ENCODE measurements at regions not wholly inside any gene's neighbourhood (a gene's known extent, or its start where the extent isn't known, plus 50 kb on each side); places are given as distances from the start of the nearest gene placed in this dataset.
"Not testable (repeated sequence)": the region's sequence is repeated elsewhere in the genome, so short reads cannot be mapped to it uniquely, and the experiment has no call there.

GRCh38 chrX:3920424-3921017 lies 207.1 kb upstream of the PRKX start:
- H3K4me1 Mint-ChIP-seq; H3K27ac ChIP-seq (ENCODE audit: low read depth, low read length); CTCF ChIA-PET; H3K4me3 Mint-ChIP-seq; H3K36me3 ChIP-seq (ENCODE audit: insufficient read depth, low read length); H3K27ac Mint-ChIP-seq; H3K4me3 ChIP-seq (ENCODE audit: low read length); H3K9me3 Mint-ChIP-seq; H3K27me3 ChIP-seq (ENCODE audit: insufficient read depth, low read length, poor library complexity, severe bottlenecking); H3K9me3 ChIP-seq (ENCODE audit: low read length); POLR2A ChIA-PET; DNase-seq; H3K27me3 Mint-ChIP-seq; H3K36me3 Mint-ChIP-seq; H3K4me1 ChIP-seq (ENCODE audit: insufficient read depth, low read length): not testable (repeated sequence)

- H3K27me3 Mint-ChIP-seq; H3K4me1 Mint-ChIP-seq; POLR2A ChIA-PET; H3K27ac Mint-ChIP-seq; DNase-seq; H3K9me3 ChIP-seq (ENCODE audit: low read length); H3K36me3 ChIP-seq (ENCODE audit: insufficient read depth, low read length); H3K27ac ChIP-seq (ENCODE audit: low read depth, low read length); CTCF ChIA-PET; H3K9me3 Mint-ChIP-seq; H3K4me1 ChIP-seq (ENCODE audit: insufficient read depth, low read length); H3K4me3 Mint-ChIP-seq; H3K4me3 ChIP-seq (ENCODE audit: low read length); H3K27me3 ChIP-seq (ENCODE audit: insufficient read depth, low read length, poor library complexity, severe bottlenecking); H3K36me3 Mint-ChIP-seq: not testable (repeated sequence)
Observed at GRCh38 chrX:3919668-3920423, 206.4 kb upstream of the PRKX start.

DNA sequence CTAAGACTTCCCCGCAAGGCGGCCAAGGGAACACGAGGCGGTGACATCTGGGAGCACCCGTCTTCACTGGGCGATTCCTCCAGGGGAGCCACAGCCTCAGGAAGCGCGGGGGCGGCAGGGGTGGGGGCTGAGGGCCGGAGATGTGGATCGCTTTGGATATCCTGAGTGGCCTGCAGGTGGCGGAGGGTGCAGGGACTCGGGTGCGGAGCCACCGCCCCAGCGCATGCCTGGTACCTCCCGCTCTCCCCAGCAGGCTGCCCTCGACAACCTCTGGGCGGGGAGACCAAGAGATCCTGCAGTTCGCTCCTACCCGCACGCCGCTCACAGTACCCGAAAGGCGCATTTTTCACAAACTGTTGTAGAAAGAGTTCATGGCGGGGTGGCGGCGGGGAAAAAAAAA lies 201.4 kb upstream of the PRKX start:
- H3K36me3 Mint-ChIP-seq; H3K27me3 Mint-ChIP-seq; H3K27me3 ChIP-seq (ENCODE audit: insufficient read depth, low read length, poor library complexity, severe bottlenecking); H3K27ac ChIP-seq (ENCODE audit: low read depth, low read length); CTCF ChIA-PET; H3K4me3 ChIP-seq (ENCODE audit: low read length); H3K36me3 ChIP-seq (ENCODE audit: insufficient read depth, low read length); DNase-seq; H3K4me1 Mint-ChIP-seq; H3K4me1 ChIP-seq (ENCODE audit: insufficient read depth, low read length); POLR2A ChIA-PET; H3K9me3 Mint-ChIP-seq; H3K4me3 Mint-ChIP-seq; H3K27ac Mint-ChIP-seq; H3K9me3 ChIP-seq (ENCODE audit: low read length): not testable (repeated sequence)

GRCh38 chrX:3914059-3914458 lies 200.6 kb upstream of the PRKX start:
- H3K4me1 Mint-ChIP-seq; DNase-seq; H3K27ac Mint-ChIP-seq; H3K36me3 Mint-ChIP-seq; H3K27me3 Mint-ChIP-seq; CTCF ChIA-PET; H3K9me3 ChIP-seq (ENCODE audit: low read length); H3K4me3 ChIP-seq (ENCODE audit: low read length); H3K4me3 Mint-ChIP-seq; H3K36me3 ChIP-seq (ENCODE audit: insufficient read depth, low read length); H3K27ac ChIP-seq (ENCODE audit: low read depth, low read length); H3K27me3 ChIP-seq (ENCODE audit: insufficient read depth, low read length, poor library complexity, severe bottlenecking); POLR2A ChIA-PET; H3K9me3 Mint-ChIP-seq; H3K4me1 ChIP-seq (ENCODE audit: insufficient read depth, low read length): not testable (repeated sequence)

GRCh38 chrX:3911012-3911411 lies 197.6 kb upstream of the PRKX start:
- CTCF ChIA-PET; H3K9me3 ChIP-seq (ENCODE audit: low read length); H3K4me3 Mint-ChIP-seq: not testable (repeated sequence)

GRCh38 chrX:3910611-3911010 lies 197.2 kb upstream of the PRKX start:
- H3K27me3 Mint-ChIP-seq; H3K9me3 Mint-ChIP-seq; H3K4me1 Mint-ChIP-seq; DNase-seq; H3K36me3 ChIP-seq (ENCODE audit: insufficient read depth, low read length); CTCF ChIA-PET; H3K4me1 ChIP-seq (ENCODE audit: insufficient read depth, low read length); H3K27ac ChIP-seq (ENCODE audit: low read depth, low read length); H3K4me3 ChIP-seq (ENCODE audit: low read length); POLR2A ChIA-PET; H3K4me3 Mint-ChIP-seq; H3K27me3 ChIP-seq (ENCODE audit: insufficient read depth, low read length, poor library complexity, severe bottlenecking); H3K9me3 ChIP-seq (ENCODE audit: low read length); H3K27ac Mint-ChIP-seq; H3K36me3 Mint-ChIP-seq: not testable (repeated sequence)

More at GRCh38 chrX:3911012-3911411, 197.6 kb upstream of the PRKX start:
- H3K9me3 Mint-ChIP-seq; H3K4me1 Mint-ChIP-seq; H3K4me1 ChIP-seq (ENCODE audit: insufficient read depth, low read length); H3K4me3 ChIP-seq (ENCODE audit: low read length); H3K27ac Mint-ChIP-seq; H3K27me3 ChIP-seq (ENCODE audit: insufficient read depth, low read length, poor library complexity, severe bottlenecking); H3K27me3 Mint-ChIP-seq; DNase-seq; H3K36me3 Mint-ChIP-seq; H3K27ac ChIP-seq (ENCODE audit: low read depth, low read length); H3K36me3 ChIP-seq (ENCODE audit: insufficient read depth, low read length); POLR2A ChIA-PET: not testable (repeated sequence)

GRCh38 chrX:3905522-3906258 lies 192.2 kb upstream of the PRKX start:
- H3K9me3 ChIP-seq (ENCODE audit: low read length); H3K4me1 ChIP-seq (ENCODE audit: insufficient read depth, low read length); H3K4me1 Mint-ChIP-seq; H3K4me3 ChIP-seq (ENCODE audit: low read length); DNase-seq; CTCF ChIA-PET; H3K27me3 ChIP-seq (ENCODE audit: insufficient read depth, low read length, poor library complexity, severe bottlenecking); H3K27ac Mint-ChIP-seq; POLR2A ChIA-PET; H3K36me3 Mint-ChIP-seq; H3K9me3 Mint-ChIP-seq; H3K4me3 Mint-ChIP-seq; H3K36me3 ChIP-seq (ENCODE audit: insufficient read depth, low read length); H3K27me3 Mint-ChIP-seq; H3K27ac ChIP-seq (ENCODE audit: low read depth, low read length): not testable (repeated sequence)

- H3K4me3 ChIP-seq (ENCODE audit: low read length); H3K9me3 Mint-ChIP-seq; H3K27me3 Mint-ChIP-seq; H3K36me3 ChIP-seq (ENCODE audit: insufficient read depth, low read length); DNase-seq; H3K36me3 Mint-ChIP-seq; H3K4me1 Mint-ChIP-seq; POLR2A ChIA-PET; H3K27ac ChIP-seq (ENCODE audit: low read depth, low read length); CTCF ChIA-PET; H3K9me3 ChIP-seq (ENCODE audit: low read length); H3K4me3 Mint-ChIP-seq; H3K27ac Mint-ChIP-seq; H3K27me3 ChIP-seq (ENCODE audit: insufficient read depth, low read length, poor library complexity, severe bottlenecking); H3K4me1 ChIP-seq (ENCODE audit: insufficient read depth, low read length): not testable (repeated sequence)
Observed at GRCh38 chrX:3902222-3902621, 188.8 kb upstream of the PRKX start.

Measured in CD8-positive, alpha-beta memory T cell (primary cell).